GM23338 (cell line): ENCODE measurements at regions not wholly inside any gene's neighbourhood (a gene's known extent, or its start where the extent isn't known, plus 50 kb on each side); places are given as distances from the start of the nearest gene placed in this dataset.

Source experiments
- ATAC-seq: fragments of 200-7000 bp; cut with Tn5 transposase; 3 replicates; pipeline ENCODE4 v1.9.1; 2020
- DNase-seq: peaks from one replicate; pipeline ENCODE4 v3.0.0-alpha.2; 2015; ENCODE audit warnings: low spot score
- H2AFZ ChIP-seq: fragments of 200-600 bp; sonication (generic); 2 replicates; pipeline ENCODE4 v1.8.0; 2016; ENCODE audit warnings: antibody characterized with exemption, mild to moderate bottlenecking, moderate library complexity
- H3F3A ChIP-seq: fragments of 200-600 bp; sonication (generic); replicated peaks from 2 replicates; pipeline ENCODE4 v1.8.0; 2017; ENCODE audit warnings: antibody characterized with exemption, mixed run types, low read depth
- H3K27ac ChIP-seq: fragments of 200-600 bp; sonication (generic); 2 replicates; pipeline ENCODE4 v1.6.1; 2016; ENCODE audit warnings: low read depth
- H3K27me3 ChIP-seq: fragments of 200-600 bp; sonication (generic); 2 replicates; pipeline ENCODE4 v1.8.0; 2016; ENCODE audit warnings: mild to moderate bottlenecking, mixed run types, moderate library complexity; ENCODE audit not compliant: insufficient read depth
- H3K36me3 ChIP-seq: fragments of 200-600 bp; sonication (generic); 2 replicates; pipeline ENCODE4 v1.8.0; 2016; ENCODE audit warnings: mild to moderate bottlenecking; ENCODE audit not compliant: insufficient read depth
- H3K4me1 ChIP-seq: fragments of 200-600 bp; sonication (generic); 2 replicates; pipeline ENCODE4 v1.8.0; 2016; ENCODE audit warnings: mild to moderate bottlenecking, moderate library complexity; ENCODE audit not compliant: insufficient read depth
- H3K4me2 ChIP-seq: fragments of 200-600 bp; sonication (generic); 2 replicates; pipeline ENCODE4 v1.7.1; 2017; ENCODE audit warnings: mixed run types
- H3K4me3 ChIP-seq: fragments of 200-600 bp; sonication (generic); 2 replicates; pipeline ENCODE4 v1.6.1; 2016; ENCODE audit warnings: mixed run types
- H3K79me2 ChIP-seq: fragments of 200-600 bp; sonication (generic); replicated peaks from 2 replicates; pipeline ENCODE4 v1.8.0; 2017; ENCODE audit warnings: mild to moderate bottlenecking; ENCODE audit not compliant: insufficient read depth
- H3K9me2 ChIP-seq: fragments of 200-600 bp; sonication (generic); 2 replicates; pipeline ENCODE4 v1.8.0; 2017; ENCODE audit not compliant: insufficient read depth
- H4K20me1 ChIP-seq: fragments of 200-600 bp; sonication (generic); replicated peaks from 2 replicates; pipeline ENCODE4 v1.8.0; 2017; ENCODE audit warnings: mild to moderate bottlenecking; ENCODE audit not compliant: insufficient read depth
- H3K27ac Mint-ChIP-seq: 2 replicates; pipeline ENCODE4 v1.8.0; 2020; ENCODE audit warnings: inconsistent platforms, mild to moderate bottlenecking, moderate library complexity, mixed read lengths
- H3K27me3 Mint-ChIP-seq: 3 replicates; pipeline ENCODE4 v1.8.0; 2022; ENCODE audit warnings: low read depth, mild to moderate bottlenecking, moderate library complexity, mixed read lengths, inconsistent platforms; ENCODE audit not compliant: insufficient read depth, poor library complexity
- H3K36me3 Mint-ChIP-seq: 3 replicates; pipeline ENCODE4 v1.8.0; 2021; ENCODE audit warnings: low read depth, mild to moderate bottlenecking, inconsistent platforms, moderate library complexity, mixed read lengths
- H3K4me1 Mint-ChIP-seq: 3 replicates; pipeline ENCODE4 v1.8.0; 2020; ENCODE audit warnings: mild to moderate bottlenecking, inconsistent platforms, mixed read lengths
- H3K4me3 Mint-ChIP-seq: 3 replicates; pipeline ENCODE4 v1.8.0; 2021; ENCODE audit warnings: moderate library complexity, mild to moderate bottlenecking, inconsistent platforms, mixed read lengths
- H3K9me3 Mint-ChIP-seq: 3 replicates; pipeline ENCODE4 v1.8.0; 2020; ENCODE audit warnings: moderate library complexity, mild to moderate bottlenecking, inconsistent platforms, mixed read lengths
- CREB1 ChIP-seq: fragments of 250-450 bp; sonication (Bioruptor Pico); IDR thresholded peaks from 2 replicates; pipeline ENCODE4 v1.5.0; 2020; ENCODE audit warnings: low read depth, mild to moderate bottlenecking, moderate library complexity
- ETS1 ChIP-seq: IDR thresholded peaks from 2 replicates; pipeline ENCODE4 v1.6.1; 2016; ENCODE audit warnings: antibody characterized with exemption
- EZH2 ChIP-seq: fragments of 200-600 bp; sonication (generic); IDR thresholded peaks from one replicate; pipeline ENCODE4 v1.8.0; 2017; ENCODE audit warnings: antibody characterized with exemption, mild to moderate bottlenecking, low read depth; ENCODE audit not compliant: unreplicated experiment
- EZH2phosphoT487 ChIP-seq: fragments of 200-600 bp; sonication (generic); IDR thresholded peaks from one replicate; pipeline ENCODE4 v1.8.1; 2018; ENCODE audit warnings: antibody characterized with exemption; ENCODE audit not compliant: unreplicated experiment
- JUNB ChIP-seq: IDR thresholded peaks from one replicate; pipeline ENCODE4 v1.6.1; 2016; ENCODE audit warnings: antibody characterized with exemption; ENCODE audit not compliant: unreplicated experiment
- NANOG ChIP-seq: IDR thresholded peaks from 2 replicates; pipeline ENCODE4 v1.6.1; 2016; ENCODE audit warnings: antibody characterized with exemption, borderline replicate concordance
- POLR2AphosphoS5 ChIP-seq: IDR thresholded peaks from 2 replicates; pipeline ENCODE4 v1.6.1; 2016; ENCODE audit warnings: antibody characterized with exemption, low read depth
- REST ChIP-seq: IDR thresholded peaks from one replicate; pipeline ENCODE4 v1.6.1; 2018; ENCODE audit warnings: antibody characterized with exemption; ENCODE audit not compliant: unreplicated experiment
- STAT1 ChIP-seq: IDR thresholded peaks from one replicate; pipeline ENCODE4 v1.6.1; 2016; ENCODE audit warnings: antibody characterized with exemption; ENCODE audit not compliant: unreplicated experiment
- ZNF114 ChIP-seq: fragments of 250-450 bp; sonication (Bioruptor Pico); IDR thresholded peaks from 2 replicates; pipeline ENCODE4 v1.5.0; 2020; ENCODE audit warnings: mild to moderate bottlenecking, moderate library complexity
- ZNF331 ChIP-seq: fragments of 250-450 bp; sonication (Bioruptor Pico); IDR thresholded peaks from 2 replicates; pipeline ENCODE4 v1.5.0; 2020; ENCODE audit warnings: low read depth, mild to moderate bottlenecking, moderate library complexity
- TF ChIP-seq, protein P1 (sequence below), 2 experiments: fragments of 200-600 bp in 1 of 2; sonication (generic) in 1 of 2; conservative IDR thresholded peaks; 2 replicates each; pipeline versions ENCODE4 v1.5.1 to v1.6.1; 2016 to 2017; ENCODE audit warnings: antibody characterized with exemption in 2 of 2, low read depth in 2 of 2, mild to moderate bottlenecking in 2 of 2, moderate library complexity in 1 of 2

DNA sequence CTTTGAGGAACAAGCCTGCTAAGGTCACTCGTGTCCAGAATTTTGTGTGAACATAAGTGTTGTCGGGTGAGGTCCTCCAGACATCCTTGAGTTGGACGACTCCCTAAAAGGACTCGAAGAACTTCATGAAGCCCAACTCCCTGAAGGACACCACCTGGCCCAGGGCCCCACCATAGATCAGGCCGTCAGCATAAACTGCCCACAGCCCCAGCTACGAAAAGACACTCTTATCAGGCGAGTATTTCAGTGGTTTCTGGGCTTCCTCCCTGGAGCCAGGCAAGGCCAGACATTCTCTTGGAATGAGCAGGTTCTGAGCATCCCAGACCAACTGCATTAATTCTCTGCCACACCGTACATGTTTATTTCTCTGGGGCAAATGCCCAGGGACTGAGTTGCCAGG is 170.1 kb downstream of the IGLL1 start:
- H3K27me3 Mint-ChIP-seq: peaks cover 11% of the 10 kb centered on the region
- H3K27ac Mint-ChIP-seq: no peak overlapping the region
- H3K4me3 Mint-ChIP-seq: no peak overlapping the region
- ATAC-seq (no peak), DNase-seq (no peak)
- peaks cover 12% of the 10 kb centered on the region for H3K4me1 Mint-ChIP-seq
- no peak overlapping the region for H3K4me2 ChIP-seq
- H3K4me1 ChIP-seq: peaks cover 6% of the 10 kb centered on the region; the same call in 1 of the 2 replicates
- H3K27ac ChIP-seq: no peak overlapping the region
- no peaks in the 10 kb centered on the region for H3K27me3 ChIP-seq
- no peaks in the 10 kb centered on the region for H3K36me3 ChIP-seq
- TF ChIP-seq ZNF114 (no peak), NANOG (no peak), JUNB (no peak), REST (no peak)
- no peaks in the 10 kb centered on the region for H3K36me3 Mint-ChIP-seq
- no peak overlapping the region for H3K4me3 ChIP-seq
- H4K20me1 ChIP-seq: no peaks in the 10 kb centered on the region
- H3K9me2 ChIP-seq: no peaks in the 10 kb centered on the region
- H2AFZ ChIP-seq: no peak overlapping the region
- no peaks in the 10 kb centered on the region for H3K9me3 Mint-ChIP-seq
- H3K79me2 ChIP-seq: no peaks in the 10 kb centered on the region
- H3F3A ChIP-seq: no peaks in the 10 kb centered on the region

- Mint-ChIP-seq H3K27me3 (peaks cover 17% of the 10 kb centered on the region), H3K27ac (no peak overlapping the region), H3K9me3 (no peaks in the 10 kb centered on the region), H3K36me3 (no peaks in the 10 kb centered on the region), H3K4me3 (no peak overlapping the region), H3K4me1 (peaks cover 12% of the 10 kb centered on the region)
- Histone ChIP-seq H3K27me3 (no peaks in the 10 kb centered on the region), H3K27ac (no peak overlapping the region), H3F3A (no peaks in the 10 kb centered on the region), H3K4me1 (peaks cover 6% of the 10 kb centered on the region; the same call in 1 of the 2 replicates), H3K79me2 (no peaks in the 10 kb centered on the region), H3K4me2 (no peak overlapping the region), H2AFZ (no peak overlapping the region), H3K9me2 (no peaks in the 10 kb centered on the region), H3K4me3 (no peak overlapping the region), H4K20me1 (no peaks in the 10 kb centered on the region), H3K36me3 (no peaks in the 10 kb centered on the region)
- DNase-seq (no peak), ATAC-seq (no peak)
- TF ChIP-seq JUNB: no peak
- TF ChIP-seq POLR2AphosphoS5: no peak
- TF ChIP-seq ETS1: no peak
- TF ChIP-seq CREB1 (CRISPR knock-in tag): no peak
- TF ChIP-seq STAT1: no peak
- TF ChIP-seq ZNF331 (CRISPR knock-in tag): no peak
- TF ChIP-seq REST: no peak
- no peak for TF ChIP-seq EZH2phosphoT487
- no peak for TF ChIP-seq NANOG
- TF ChIP-seq, protein P1, sequence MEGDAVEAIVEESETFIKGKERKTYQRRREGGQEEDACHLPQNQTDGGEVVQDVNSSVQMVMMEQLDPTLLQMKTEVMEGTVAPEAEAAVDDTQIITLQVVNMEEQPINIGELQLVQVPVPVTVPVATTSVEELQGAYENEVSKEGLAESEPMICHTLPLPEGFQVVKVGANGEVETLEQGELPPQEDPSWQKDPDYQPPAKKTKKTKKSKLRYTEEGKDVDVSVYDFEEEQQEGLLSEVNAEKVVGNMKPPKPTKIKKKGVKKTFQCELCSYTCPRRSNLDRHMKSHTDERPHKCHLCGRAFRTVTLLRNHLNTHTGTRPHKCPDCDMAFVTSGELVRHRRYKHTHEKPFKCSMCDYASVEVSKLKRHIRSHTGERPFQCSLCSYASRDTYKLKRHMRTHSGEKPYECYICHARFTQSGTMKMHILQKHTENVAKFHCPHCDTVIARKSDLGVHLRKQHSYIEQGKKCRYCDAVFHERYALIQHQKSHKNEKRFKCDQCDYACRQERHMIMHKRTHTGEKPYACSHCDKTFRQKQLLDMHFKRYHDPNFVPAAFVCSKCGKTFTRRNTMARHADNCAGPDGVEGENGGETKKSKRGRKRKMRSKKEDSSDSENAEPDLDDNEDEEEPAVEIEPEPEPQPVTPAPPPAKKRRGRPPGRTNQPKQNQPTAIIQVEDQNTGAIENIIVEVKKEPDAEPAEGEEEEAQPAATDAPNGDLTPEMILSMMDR (conservative IDR thresholded peaks at IDR 0.05; ENCODE audit: low read depth in 2 of 2): no peak
- TF ChIP-seq EZH2: no peak
These were observed 171.8 kb downstream of the IGLL1 start for GRCh38 chr22:23408321-23408720.
